ENCODE measurements at regions not wholly inside any gene's neighbourhood (a gene's known extent, or its start where the extent isn't known, plus 50 kb on each side); places are given as distances from the start of the nearest gene placed in this dataset.

GRCh38 chr4:123776267-123776666 is 379.7 kb downstream of the SPRY1 start:
- ChIA-PET CTCF (no interaction called here), POLR2A (interaction anchor here (0.5 kb wide), 1 partner anchor 414 kb away, joined by 3 read pairs; no protein-coding TSS in a partner anchor)
- Mint-ChIP-seq H3K27me3 (ENCODE audit: low read depth) (no peaks in the 10 kb centered on the region), H3K27ac (no peak overlapping the region), H3K9me3 (peaks cover 20% of the 10 kb centered on the region), H3K4me3 (no peak overlapping the region), H3K4me1 (peaks cover 5% of the 10 kb centered on the region), H3K36me3 (peaks cover 5% of the 10 kb centered on the region; the same call in 1 of the 2 replicates)
- no peak for ATAC-seq
- no peak for DNase-seq (ENCODE audit: low spot score)
- TF ChIP-seq CREM (CRISPR knock-in tag; IDR thresholded peaks at IDR 0.05) (no peak), ZNF671 (CRISPR knock-in tag; IDR thresholded peaks at IDR 0.05) (no peak), TEAD1 (CRISPR knock-in tag; IDR thresholded peaks at IDR 0.05) (no peak), FOXK1 (CRISPR knock-in tag; IDR thresholded peaks at IDR 0.05) (no peak), HMGXB4 (CRISPR knock-in tag; IDR thresholded peaks at IDR 0.05) (no peak), MAX (CRISPR knock-in tag; IDR thresholded peaks at IDR 0.05) (no peak), HMGA2 (CRISPR knock-in tag; IDR thresholded peaks at IDR 0.05) (no peak), ATF3 (CRISPR knock-in tag; conservative IDR thresholded peaks at IDR 0.05) (no peak), ZNF263 (CRISPR knock-in tag; IDR thresholded peaks at IDR 0.05; ENCODE audit: low read depth) (no peak), RELA (CRISPR knock-in tag; IDR thresholded peaks at IDR 0.05; ENCODE audit: borderline replicate concordance) (no peak), CDX4 (CRISPR knock-in tag; IDR thresholded peaks at IDR 0.05; ENCODE audit: borderline replicate concordance) (no peak), ZNF425 (CRISPR knock-in tag; conservative IDR thresholded peaks at IDR 0.05) (no peak), ATF1 (CRISPR knock-in tag; IDR thresholded peaks at IDR 0.05) (no peak), RORB (CRISPR knock-in tag; IDR thresholded peaks at IDR 0.05) (no peak), NR3C1 (CRISPR knock-in tag; conservative IDR thresholded peaks at IDR 0.05; ENCODE audit: low read depth) (no peak)

GRCh38 chr4:123777373-123777772 is 380.8 kb downstream of the SPRY1 start:
- Mint-ChIP-seq H3K27me3 (ENCODE audit: low read depth) (no peaks in the 10 kb centered on the region), H3K36me3 (peaks cover 7% of the 10 kb centered on the region; the same call in 1 of the 2 replicates), H3K4me3 (no peak overlapping the region), H3K9me3 (peaks cover 20% of the 10 kb centered on the region), H3K27ac (no peak overlapping the region), H3K4me1 (peaks cover 10% of the 10 kb centered on the region)
- ATAC-seq, result no peak
- ChIA-PET POLR2A (no interaction called here), CTCF (no interaction called here)
- DNase-seq (ENCODE audit: low spot score), result no peak
- TF ChIP-seq ZNF425 (CRISPR knock-in tag; conservative IDR thresholded peaks at IDR 0.05) (no peak), ZNF232 (CRISPR knock-in tag; IDR thresholded peaks at IDR 0.05) (no peak), HMGXB4 (CRISPR knock-in tag; IDR thresholded peaks at IDR 0.05) (no peak), ATF1 (CRISPR knock-in tag; IDR thresholded peaks at IDR 0.05) (no peak), ERG (CRISPR knock-in tag; IDR thresholded peaks at IDR 0.05) (no peak), ZNF512 (CRISPR knock-in tag; IDR thresholded peaks at IDR 0.05; ENCODE audit: borderline replicate concordance) (no peak), SMAD3 (CRISPR knock-in tag; IDR thresholded peaks at IDR 0.05; ENCODE audit: borderline replicate concordance) (no peak), PRRX2 (CRISPR knock-in tag; IDR thresholded peaks at IDR 0.05) (no peak), CBFB (CRISPR knock-in tag; IDR thresholded peaks at IDR 0.05; ENCODE audit: low read depth) (no peak), IRF2 (CRISPR knock-in tag; IDR thresholded peaks at IDR 0.05; ENCODE audit: borderline replicate concordance, low read depth) (no peak), KAT7 (CRISPR knock-in tag; IDR thresholded peaks at IDR 0.05; ENCODE audit: borderline replicate concordance) (no peak), ZBTB21 (CRISPR knock-in tag; IDR thresholded peaks at IDR 0.05; ENCODE audit: borderline replicate concordance) (no peak)

Data from WTC11 (cell line).